NCI-H1105 treated with DMSO at 0.1 percent for 48 hours (cell line): ENCODE measurements at regions not wholly inside any gene's neighbourhood (a gene's known extent, or its start where the extent isn't known, plus 50 kb on each side); places are given as distances from the start of the nearest gene placed in this dataset.
"Not testable (repeated sequence)": the region's sequence is repeated elsewhere in the genome, so short reads cannot be mapped to it uniquely, and the experiment has no call there.

ENCODE experiments used
- DNase-seq: peaks from one replicate; lab custom pipeline; 2025; lab: John Stamatoyannopoulos, UW

DNA sequence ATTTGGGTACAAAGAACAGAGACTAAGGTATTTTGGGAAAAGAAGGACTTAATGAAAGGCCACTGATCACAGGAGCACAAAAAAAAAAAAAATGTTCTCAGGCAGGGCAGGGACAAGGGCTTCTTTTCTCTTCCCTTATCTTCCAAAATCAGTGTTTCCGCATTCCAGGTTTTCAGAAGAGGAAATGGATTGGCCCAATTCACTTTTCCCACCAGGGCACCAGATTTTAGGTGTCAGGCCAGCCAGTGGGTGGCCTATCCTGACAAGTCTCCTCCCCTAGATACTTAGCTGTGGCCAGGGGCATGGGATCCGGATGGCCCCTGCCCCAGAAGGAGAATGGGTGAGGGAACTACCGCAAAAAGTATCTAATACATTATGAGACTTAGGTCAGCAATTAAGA lies 88.9 kb upstream of the WAC start:
- DNase-seq, result no peak

DNA sequence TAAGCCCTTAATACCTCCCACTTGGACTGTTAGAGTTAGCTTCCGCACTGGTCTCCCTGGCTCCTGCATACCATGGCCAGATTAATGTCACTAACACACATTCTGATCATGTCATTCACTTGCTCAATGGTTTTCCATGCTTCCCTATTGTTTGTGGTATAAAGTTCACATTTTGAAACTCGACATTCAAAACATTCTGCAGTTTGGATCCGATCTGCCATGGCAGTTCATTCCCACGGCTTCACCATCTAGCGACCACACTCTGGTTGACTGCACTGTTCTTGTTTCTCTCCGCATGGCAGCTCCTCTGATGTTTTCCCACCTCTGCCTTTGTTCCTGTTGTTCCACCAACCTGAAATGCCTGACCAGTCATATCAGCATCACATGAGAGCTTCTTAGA lies 87.4 kb upstream of the WAC start:
- no peak for DNase-seq

GRCh38 chr10:28449382-28449781 lies 83.5 kb upstream of the WAC start:
- no peak for DNase-seq

- DNase-seq, result no peak
Observed at GRCh38 chr10:28449926-28450325, 83.0 kb upstream of the WAC start.

DNA sequence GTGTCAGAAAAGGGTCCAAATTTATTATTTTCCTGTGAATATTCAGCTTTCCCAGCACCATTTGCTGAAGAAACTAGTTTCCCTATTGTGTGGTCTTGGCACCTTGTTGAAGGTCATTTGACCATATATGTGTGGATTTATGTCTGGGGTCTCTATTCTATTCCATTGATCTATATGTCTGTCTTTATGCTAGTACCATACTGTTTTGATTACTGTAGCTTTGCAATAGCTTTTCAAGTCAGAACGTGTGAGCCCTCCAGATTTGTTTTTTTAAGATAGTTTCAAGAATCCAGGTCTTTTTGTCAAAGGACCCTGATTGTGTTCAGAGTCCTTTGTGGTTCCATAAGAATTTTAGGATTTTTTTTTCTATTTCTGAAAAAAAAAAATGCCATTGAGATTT lies 79.0 kb upstream of the WAC start:
- no peak for DNase-seq

DNA sequence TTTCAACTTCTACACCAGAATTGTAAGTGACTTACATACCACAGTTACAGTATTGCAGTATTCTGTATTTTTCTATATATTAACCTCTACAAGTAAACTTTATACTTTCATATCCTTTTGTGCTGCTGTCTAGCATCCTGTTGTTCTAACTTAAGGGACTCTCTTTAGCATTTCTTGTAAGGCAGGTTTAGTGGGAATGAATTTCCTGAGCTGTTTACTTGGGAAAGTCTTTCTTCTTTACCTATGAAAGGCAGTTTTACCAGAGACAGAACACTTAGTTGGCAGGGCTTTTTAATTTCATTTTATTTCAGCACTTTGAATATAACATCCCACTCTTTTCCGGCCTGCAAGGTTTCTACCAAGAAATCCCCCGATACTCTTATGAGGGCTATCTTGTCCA lies 75.8 kb upstream of the WAC start:
- DNase-seq, result no peak

- DNase-seq, result not testable (repeated sequence)
Observed at GRCh38 chr10:28457873-28458272, 75.0 kb upstream of the WAC start.

- no peak for DNase-seq
Observed at GRCh38 chr10:28459453-28460144, 73.3 kb upstream of the WAC start.

- DNase-seq, result no peak
Observed at GRCh38 chr10:28463141-28463540, 69.8 kb upstream of the WAC start.

- DNase-seq, result no peak
Observed at GRCh38 chr10:28463676-28464395, 69.1 kb upstream of the WAC start.

GRCh38 chr10:28467615-28468014 lies 65.3 kb upstream of the WAC start:
- DNase-seq, result no peak

DNA sequence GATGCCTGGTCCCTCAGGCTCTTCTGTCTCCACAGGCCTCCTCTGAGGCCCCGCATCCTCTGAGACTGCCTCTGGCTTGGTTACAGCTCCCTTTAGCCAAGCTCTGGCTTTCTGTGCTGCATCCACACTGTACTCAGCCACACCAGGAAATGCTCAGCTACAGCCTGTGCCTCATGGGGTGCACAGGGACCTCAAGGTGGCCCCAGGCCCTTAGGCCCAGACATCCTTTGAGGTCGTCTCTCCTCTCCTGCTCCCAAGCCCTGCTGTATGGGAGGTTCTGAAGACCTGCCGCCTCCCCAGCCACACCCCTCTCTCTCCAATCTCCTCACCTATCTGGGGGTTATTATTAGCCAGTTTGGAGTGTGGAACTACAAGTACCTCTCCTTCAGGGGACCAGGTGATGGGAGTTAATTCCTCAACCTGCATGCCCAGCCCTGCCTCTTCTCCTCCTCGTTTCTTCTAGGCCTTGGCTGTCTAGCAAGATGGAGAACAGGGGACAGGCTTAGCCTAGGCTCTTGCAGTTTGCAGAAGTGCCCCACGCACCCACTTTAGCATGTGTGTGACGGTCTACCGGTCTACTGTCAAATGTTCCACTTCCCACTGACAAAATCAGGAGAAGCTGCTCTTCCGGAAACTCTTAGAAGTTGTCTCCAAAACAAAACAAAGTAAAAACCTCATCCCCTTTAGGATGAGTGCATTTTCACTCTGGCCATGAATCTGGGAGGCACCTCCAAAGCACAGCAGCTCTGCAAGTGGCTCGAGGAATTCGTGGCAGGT lies 64.0 kb upstream of the WAC start:
- no peak for DNase-seq

GRCh38 chr10:28470873-28471651 lies 61.9 kb upstream of the WAC start:
- no peak for DNase-seq

DNA sequence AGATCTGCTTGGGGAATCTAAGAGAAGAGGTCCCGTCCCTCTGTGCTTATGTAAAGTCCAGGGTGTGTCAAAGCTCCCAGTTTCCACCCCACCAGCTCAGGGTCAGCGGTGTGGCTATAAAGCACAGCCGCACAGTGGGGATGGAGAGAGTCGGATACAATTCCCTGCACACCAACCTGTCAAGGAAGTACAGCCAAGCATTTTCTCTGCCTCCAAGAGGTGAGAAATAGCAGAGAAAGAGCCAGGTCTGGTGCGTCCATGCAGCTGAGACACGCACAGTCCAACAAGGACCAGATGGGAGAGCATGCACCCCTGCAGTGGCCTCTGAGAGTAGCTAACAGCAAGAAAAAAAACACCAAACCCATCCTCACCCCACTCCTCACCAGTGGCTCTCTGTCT lies 61.3 kb upstream of the WAC start:
- DNase-seq, result no peak

GRCh38 chr10:28478646-28479045 lies 54.3 kb upstream of the WAC start:
- no peak for DNase-seq

GRCh38 chr10:28479425-28479865 lies 53.5 kb upstream of the WAC start:
- no peak for DNase-seq

DNA sequence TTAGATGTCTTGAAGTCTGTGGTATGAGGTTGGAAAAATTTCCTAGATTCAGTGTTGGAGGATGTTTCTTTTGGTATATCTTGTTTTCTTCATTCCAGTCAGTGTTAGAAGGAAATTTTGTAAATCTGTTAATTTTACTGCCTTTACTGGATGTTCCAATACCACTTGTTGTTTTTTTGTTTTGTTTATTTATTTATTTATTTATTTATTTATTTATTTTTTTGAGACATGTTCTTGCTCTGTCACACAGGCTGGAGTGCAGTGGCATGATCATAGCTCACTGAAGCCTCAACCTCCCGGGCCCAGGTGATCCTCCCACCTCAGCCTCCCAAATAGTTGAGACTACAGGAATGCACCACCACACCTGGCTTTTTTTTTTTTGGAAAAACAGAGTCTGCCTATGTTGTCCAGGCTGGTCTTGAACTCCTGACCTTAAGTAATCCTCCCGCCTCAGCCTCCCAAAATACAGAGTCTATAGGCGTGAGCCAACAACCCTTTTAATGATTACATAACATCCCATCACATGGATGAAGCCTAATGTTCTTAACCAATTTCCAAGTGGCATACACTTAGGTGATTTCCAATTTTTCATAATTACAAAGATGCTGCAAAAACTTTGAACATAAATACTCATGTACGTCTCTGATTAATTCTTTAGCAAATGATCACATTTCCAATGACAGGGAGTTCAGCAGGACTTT lies 52.8 kb upstream of the WAC start:
- DNase-seq, result no peak

- no peak for DNase-seq
Observed at GRCh38 chr10:28480628-28480965, 52.3 kb upstream of the WAC start.

- not testable (repeated sequence) for DNase-seq
Observed at GRCh38 chr10:28481346-28481745, 51.6 kb upstream of the WAC start.

DNA sequence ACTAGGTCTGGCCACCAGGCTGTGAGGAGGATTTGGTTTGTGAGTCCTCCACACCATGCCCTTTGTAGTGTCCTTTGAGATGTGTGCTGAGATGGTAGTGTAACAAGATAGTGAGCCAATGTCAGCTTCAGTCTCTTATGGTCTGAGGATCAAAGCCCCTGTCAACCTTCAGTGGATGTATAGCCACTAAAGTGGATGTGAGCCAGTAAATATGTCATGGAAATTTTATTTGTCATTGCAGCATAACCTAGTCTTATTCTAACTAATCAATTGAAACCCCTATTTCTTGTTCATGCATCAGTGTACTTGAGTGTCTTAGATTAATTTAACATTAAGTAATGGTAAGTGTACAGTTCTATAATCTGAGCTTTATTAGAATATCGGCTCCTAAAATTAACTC lies 51.0 kb upstream of the WAC start:
- DNase-seq, result no peak
